GM18868 (cell line): ENCODE measurements at regions not wholly inside any gene's neighbourhood (a gene's known extent, or its start where the extent isn't known, plus 50 kb on each side); places are given as distances from the start of the nearest gene placed in this dataset.

Experiments used
- ATAC-seq: cut with Tn5 transposase; IDR thresholded peaks from one replicate; pipeline ENCODE4 v1.9.1; 2021; ENCODE audit warnings: mild to moderate bottlenecking, moderate library complexity; ENCODE audit not compliant: unreplicated experiment

DNA sequence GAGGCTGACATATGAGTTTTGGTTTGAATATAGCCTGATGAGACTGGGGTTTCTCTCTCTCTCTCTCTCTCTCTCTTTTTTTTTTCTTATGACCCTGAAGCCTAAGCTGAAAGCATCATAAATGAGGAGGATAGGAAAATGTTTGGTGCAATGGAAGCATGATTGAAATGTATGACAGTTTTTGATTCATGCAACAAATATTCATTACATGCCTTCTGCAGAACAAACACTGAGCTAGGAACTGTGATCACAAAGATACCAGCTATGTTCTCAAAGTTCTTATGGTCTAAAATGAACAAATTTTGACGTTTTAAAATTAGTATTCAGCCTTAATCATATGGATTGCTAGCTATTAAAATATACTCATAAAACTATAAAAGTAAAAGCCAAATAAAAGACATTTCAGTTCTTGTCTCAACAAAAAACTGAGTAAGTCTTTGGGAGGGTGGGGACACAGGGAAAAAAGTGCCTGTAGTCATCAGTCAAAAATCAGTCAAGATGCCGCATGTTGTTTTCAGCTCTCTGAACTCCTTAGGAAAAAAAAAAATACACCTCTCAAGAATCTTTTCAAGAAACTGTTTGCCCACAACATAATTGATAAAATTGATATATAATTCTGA is 57.2 kb downstream of the NKX6-1 start:
- ATAC-seq: no peak

DNA sequence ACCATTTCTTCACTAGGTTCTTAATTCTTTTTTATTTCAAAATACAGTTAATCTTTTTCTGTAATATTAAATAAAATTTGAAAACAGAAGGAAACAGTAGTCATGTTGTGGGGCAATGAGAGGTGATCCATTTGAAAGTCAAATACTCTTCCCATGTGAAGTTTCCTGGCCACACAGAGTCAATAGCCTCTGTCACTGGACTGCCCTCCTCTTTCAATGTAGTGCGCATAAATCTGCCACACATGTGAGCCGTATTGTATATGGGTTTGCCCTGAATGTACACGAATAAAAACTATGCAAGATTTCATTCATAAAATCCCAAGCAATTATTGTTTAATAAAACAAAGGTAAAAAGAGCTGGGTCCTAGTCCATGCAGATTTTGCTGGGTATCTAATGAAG is 59.1 kb downstream of the NKX6-1 start:
- ATAC-seq: no peak

DNA sequence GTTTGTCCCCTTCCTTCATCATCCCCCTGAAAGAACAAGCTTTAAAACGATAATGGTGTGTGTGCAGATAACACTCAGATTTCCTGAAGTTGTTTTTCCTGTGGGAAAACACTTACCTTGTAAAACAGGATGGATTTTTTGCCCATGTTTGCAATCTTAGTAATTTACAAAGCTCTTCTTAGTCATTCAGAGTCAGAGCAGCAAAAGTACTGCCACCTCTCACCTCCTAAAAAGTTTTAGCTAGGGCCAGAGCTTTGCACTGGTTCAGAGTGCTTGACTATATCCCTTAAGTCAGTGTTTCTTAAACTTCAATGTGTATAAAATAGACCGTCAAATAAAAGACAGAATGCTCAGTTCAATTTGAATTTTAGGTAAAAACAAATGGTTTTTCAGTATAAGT is 62.3 kb downstream of the NKX6-1 start:
- no peak for ATAC-seq

DNA sequence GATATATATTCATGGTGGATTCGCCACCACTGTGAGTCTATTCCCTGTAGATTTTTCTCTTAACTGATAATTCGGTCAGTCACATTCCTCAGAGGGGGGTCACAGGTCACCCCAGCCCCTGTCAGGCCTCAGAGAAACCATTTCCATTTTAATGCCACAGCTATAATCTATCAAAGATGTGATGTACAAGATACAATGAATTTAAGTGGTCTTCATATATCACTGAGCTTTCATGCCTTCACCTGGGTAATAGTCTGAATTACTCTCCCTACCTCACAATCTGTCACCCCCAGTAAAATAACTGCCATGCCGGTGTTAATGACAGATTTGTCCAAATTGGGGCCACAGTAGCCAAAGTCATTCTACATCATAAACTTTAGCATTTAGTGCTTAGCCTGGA is 64.7 kb downstream of the NKX6-1 start:
- no peak for ATAC-seq

DNA sequence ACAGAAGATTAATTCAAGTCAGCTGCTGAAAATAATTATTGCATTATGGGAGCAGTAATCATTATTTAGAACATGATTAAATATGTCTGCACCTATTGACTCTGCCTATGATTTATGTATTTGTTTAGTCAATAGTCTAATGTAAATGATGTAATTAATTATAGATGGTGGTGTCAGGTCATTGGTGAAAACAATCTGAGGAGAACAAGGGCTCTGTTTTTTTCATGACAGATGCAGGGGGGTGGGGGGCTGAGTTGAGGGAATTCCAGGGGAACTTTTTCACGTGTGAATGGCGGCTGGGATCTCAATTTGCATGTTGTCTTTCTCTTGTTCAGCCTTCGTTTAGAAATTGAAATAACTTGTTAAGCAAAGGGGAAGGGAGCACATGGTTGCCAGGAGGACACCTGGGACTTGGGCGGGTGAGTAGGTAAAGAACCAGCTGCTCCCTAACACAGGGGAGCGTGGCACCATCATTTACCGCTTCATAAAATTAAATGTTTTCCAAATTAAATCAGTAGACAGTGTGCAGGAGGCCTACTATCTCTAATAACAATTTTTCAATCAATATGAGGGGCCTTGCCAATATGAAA is 65.4 kb downstream of the NKX6-1 start:
- no peak for ATAC-seq

DNA sequence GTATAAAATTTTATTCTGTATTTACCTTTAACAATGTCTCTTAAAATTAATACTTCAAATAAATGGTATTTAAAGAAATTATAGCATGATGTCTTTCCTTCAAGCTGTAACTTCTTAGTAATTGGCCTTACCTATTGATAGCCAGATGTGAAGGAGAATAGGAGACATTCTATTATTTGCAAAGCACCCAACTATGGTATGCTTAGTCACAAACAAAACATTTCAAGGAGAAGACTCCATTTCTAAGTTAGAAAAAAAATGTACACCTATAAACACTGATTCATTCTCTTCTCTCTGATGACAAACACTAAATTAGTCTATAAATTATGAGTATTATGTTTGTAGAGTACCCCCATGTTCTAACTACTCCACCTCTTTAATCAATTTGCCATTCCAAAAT is 66.4 kb downstream of the NKX6-1 start:
- ATAC-seq: no peak

DNA sequence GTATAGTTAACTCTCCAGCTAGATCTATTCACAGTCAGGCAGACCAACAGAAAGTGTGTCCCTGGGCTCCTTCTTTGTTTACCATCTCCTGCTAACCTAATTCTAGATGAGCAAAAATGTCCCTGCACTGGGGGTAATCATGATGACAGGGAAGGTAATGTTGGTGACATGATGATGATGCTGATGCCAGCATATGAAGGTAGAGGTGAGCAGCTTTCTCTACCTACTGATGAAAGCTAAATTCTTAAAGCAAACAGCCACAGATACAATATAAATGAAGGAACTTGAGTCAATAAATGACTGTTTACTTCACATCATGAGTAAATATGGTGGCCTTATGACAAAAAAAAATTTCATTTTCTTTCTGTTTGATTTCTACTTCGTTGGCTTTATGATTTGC is 78.5 kb downstream of the NKX6-1 start:
- ATAC-seq: no peak

DNA sequence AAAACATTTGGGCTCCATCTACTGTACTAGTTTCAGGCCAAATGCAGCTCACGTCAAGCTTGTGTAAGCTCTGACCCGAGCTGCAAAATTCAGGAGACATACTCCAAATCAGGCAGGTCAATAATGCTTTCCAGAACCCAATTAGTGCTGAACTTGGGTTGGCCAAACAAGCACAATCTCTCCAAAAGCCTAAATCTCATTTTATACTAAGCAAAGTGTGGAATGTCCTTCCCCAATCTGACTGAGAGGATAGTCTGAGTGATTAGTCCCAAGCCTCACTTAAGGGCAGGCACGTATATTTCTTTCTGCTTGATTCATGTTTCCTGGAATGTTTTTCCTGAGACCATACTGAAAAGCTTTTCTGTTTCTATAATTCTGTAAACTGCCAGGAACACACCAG is 79.9 kb downstream of the NKX6-1 start:
- no peak for ATAC-seq

DNA sequence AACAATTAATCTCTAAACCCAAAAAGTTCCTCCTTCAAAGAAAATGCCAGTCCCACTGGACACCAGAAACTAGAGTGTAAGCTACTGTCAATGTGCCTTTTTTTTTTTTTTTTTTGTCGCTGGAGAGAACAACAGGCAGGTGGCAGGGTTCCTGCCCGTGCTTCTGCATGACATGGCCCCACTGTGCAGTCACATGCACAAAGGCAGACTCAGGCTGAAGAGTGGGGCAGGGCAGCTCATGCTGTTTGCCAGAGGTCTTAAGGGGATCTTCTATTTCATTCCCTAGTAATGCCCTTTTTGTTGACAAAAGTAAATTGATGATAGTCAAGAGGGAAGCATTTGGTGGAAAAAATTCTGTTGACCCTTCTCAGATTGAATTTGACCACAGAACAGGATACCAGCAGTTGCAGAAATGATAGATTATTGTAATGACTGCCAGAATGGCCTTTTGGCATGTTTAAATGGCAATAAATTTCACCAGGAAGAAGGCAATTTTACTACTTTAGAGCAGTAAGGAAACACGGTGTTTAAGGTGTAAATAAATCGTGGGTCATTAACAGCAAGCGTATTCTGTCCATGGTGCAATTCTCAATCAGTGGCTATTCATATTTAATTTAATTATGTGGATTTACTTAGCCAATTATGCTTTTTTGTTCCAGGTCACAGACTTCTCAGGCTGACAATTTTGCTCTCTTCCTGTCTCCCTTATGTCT is 80.9 kb downstream of the NKX6-1 start:
- no peak for ATAC-seq

DNA sequence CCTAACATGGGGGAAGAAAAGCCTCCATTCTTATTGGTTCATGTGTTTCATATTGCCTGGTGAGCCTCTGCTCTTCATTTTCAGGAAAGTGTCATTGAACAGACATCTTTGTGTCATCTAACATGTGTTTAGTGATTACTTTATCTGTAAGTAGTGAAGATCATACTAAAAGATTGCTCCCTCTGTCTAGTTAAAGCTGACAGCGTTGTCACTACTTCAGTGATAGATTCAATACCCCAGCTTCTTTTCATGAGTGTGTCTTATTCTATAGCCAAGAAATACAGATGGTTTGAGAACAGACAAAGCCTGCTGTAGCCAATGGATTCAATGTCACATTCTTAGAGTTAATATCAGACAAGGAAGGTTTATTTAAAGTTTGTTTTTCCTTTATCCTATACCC is 85.1 kb downstream of the NKX6-1 start:
- ATAC-seq: no peak

DNA sequence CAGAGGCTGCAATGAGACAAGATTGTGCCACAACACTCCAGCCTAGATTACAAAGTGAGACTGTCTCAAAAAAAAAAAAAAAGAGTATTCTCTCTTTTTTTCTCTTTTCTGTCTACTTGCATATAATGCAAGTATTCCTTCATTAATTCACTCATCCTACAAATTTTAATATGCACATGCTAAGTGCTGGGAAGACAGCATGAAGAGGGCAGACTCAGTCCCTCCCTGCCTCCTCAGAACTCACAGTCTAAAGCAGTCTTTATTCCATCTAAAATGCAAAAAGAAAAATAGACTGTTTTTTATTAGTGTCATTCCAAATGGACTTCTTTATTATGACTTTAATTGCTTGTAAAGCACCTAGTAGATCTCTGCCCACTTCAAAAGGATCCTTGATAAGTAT is 85.6 kb downstream of the NKX6-1 start:
- ATAC-seq: no peak

DNA sequence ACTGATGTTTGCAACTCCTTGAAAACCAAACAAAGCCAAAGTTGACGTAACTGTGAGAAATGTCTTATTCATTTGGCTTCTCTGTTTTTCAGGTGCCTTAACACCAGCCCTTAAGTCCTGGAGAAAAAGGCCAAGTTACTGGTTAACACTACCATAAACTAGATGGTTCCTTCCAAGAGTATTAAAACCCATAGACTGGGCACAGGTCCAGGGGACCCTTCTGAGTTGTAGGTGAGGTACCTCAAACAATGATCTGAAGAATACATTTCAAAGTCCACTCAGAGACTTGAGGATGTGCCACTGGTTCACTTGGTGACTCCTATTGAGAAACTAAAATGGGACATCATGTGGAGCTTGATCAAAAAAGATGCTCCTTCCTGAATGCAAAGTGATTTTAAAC is 87.0 kb downstream of the NKX6-1 start:
- ATAC-seq: no peak

DNA sequence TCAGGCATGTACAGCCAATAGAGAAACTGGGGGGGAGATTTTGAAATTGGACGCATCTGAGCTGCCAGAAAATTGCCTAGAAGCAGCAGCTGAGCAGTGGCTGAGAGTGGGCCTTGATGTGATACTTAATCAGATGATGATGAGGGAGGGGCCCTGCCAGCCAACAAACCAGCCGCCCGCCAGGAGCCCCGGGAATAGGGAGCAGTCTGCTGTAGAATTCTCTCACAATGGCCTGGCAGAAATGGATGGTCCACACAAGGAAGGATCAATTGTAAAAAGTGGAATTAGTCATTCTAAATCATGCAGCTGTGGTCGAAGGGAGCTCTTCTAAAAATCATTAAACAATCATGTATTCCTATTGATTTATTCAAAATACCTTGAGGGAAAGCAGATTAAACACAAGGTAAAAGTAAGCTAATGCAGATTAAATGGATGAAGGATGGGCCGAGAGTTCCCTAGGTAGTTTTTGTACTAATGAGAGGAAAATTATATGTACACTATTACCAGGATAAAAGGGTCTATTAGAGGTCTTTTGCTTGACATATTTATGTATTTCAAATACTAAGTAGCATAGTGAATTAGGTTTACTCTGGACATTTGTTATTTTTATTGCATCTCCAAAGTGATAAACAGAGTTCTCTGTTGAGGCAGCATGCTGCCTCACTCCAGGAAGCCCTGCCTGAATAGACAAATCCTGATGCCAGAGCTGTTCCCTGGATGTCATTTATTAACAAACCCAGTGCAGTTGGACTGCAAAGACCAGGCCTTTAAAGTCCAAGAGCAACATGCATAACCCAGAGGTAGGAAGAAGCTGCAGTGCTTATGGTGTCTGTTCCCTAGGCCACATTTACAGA is 91.3 kb downstream of the NKX6-1 start:
- no peak for ATAC-seq

DNA sequence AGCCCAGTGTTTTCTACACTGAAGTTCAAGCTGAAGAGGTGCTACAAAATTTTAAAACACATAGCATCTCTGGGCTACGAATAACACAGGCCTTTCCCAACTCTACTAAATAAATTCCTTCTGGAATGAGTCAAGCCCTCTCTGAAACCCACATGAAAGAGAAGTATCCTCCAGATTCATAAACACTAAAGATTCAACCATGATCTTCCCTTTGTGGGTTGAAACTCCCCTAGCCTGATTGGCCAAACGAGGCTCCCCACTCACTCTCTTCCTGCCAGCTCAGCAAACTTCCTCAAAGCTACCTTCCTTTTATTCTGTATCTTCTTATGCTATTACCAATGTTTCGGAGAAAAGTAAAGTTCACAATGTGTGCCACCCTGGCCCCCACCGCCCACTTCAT is 95.4 kb downstream of the NKX6-1 start:
- ATAC-seq: no peak

DNA sequence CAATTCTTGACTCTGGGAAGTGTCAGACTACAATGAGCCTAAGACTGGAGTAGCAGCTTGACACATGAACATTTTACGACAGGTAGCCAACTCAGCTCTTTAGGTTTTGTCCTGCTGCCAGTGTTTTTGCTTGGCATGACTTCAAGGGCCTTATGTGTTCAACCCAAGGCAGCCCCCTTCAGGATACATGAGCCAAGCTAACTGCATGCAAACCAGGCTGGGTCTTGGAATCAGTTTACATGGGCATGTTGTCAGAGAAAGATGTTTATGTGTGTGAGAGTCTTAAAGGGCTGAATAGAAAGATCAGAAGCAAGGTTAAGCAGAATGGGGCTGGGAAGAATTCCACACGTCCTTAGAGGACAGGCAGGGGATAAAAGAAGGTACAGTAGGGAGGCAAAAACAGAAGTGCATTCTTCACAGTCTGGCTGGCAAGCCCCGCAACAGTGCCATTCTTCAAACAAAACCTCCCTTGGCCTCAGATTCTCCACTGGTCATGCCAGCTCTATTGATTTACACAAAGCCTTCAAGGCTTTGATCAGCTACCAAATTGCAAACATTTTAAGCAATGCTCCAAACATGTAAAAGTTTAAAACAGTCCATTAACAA is 97.3 kb downstream of the NKX6-1 start:
- no peak for ATAC-seq

DNA sequence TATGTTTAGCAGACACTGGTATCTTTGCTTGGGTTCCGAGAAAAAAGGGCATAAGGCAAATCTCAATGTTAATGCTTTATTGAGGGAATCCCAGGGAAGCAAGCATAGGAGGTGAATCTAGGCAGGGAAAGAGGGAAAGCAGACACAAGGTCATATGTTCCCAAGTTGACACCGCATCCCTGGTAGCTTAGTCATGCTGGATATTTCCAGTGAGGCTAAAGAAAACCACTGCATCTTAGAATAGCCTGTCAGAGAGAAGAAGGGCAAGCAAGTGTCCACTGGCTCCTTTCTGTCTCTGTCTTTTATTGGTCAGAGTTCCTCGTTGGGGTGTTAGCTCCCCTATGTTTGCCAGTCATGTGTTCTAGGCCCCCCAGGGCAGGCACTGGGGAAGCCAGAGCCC is 104.7 kb downstream of the NKX6-1 start:
- ATAC-seq: no peak

DNA sequence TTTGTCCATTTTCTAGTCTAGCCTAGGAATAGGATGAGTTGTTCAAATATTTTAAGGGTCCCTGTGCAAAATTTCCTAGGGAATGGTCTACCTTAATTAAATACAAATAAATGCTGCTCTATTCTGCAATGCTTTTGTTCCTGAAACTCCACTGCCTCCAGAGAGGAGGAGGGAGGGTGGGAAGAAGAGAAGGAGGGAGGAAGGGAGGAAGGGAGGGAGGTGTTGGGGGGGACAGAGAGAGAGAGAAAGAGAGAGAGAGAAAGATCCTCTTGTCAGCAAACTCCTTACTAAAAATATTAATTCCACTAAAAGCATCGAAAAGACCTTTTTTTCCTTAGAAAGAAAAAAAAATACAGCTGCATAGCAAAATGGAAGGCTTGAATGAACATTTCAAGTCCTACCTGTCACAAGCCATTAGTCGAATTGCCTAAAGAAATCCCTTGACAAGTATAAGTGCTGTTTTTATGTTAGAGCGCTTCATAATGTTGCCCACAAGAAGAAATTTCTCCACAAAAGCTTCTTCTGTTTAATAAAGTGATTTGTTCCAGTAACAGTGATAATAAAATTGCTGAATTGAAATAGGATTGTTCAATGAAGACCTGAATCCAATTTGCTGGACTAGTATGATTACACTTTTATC is 106.0 kb downstream of the NKX6-1 start:
- no peak for ATAC-seq

DNA sequence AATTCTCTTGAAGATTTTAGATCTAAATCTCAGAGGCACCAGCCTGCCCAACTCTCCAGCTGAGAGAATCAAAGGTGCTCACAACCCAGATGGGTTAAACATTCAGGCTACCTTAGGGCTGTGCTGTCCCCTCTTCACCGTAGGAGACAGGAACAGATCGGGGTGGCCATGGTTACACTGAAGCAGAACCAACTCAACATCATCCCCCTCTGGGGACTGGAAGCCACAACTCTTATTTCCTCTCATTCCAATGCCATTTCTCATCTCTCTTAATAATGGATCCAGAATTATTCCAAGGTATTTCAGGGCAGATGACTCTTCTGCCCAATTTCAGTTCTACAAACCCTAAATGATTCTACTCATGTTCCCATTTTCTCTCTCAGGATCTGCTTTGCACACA is 109.7 kb downstream of the NKX6-1 start:
- no peak for ATAC-seq

DNA sequence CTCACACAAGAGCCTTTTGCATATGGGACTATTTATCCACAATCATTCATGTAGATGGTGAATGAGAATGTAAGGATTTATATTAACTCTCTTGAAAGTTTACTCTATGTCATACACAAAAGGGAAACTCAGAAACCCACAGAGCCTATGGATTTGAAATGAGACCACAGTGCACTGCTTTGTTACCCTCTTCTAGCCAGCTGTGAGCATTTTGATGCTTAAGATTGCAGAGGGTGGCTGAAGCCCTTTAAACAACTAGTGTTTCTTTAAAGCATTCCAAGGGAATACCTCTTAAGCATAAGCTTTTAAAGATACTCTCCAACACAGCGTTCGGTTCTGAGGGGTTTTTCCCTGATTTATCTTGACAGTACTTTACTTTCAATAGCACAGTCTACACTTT is 113.9 kb downstream of the NKX6-1 start:
- no peak for ATAC-seq

DNA sequence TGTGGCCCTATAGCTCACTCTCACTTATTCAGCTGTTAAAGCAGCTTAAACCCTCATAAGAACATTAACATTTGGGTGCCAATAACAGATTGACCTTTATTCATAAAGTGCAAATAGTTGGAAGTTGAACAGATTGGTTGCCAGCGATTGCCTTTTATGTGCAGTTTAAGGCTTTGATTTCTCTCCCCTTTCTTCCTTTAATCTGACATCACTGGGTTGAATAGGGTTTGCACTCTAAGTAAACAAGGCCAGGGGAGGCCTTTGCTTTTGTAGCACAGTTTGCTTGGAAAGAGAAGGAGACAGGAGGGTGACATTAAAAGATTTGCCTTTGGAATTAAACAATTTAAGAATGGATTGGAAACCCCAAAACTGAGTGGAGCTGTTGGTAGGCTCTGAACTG is 114.3 kb downstream of the NKX6-1 start:
- ATAC-seq: no peak

DNA sequence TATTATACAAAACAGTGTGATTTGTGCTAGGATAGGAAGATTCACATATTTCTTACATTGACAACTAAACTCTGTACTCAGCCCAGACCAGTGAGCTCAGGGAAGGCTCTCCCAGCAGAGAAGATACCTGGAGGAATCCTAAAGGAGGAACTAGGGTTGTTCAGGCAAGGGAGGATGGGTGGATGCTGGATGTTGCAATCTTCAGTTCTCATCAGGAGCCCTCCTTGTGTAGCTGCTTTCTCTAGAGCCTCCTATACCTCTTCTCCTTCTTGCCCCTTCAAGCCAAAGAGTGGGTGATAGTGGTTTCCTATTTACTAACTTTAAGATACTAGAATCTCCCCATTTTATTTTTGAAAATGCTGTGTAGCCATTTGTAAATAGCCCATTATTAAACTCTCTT is 117.3 kb downstream of the NKX6-1 start:
- ATAC-seq: no peak
